ENCODE measurements at regions not wholly inside any gene's neighbourhood (a gene's known extent, or its start where the extent isn't known, plus 50 kb on each side); places are given as distances from the start of the nearest gene placed in this dataset.

GRCh38 chr19:31214086-31214485, 135.2 kb downstream of the TSHZ3 start:
- no peaks in the 10 kb centered on the region for H3K4me1 ChIP-seq (ENCODE audit: control insufficient read depth, insufficient read depth, low read length)
- H3K4me1 Mint-ChIP-seq, result peaks cover 7% of the 10 kb centered on the region
- H3K36me3 Mint-ChIP-seq (ENCODE audit: low read depth), result no peaks in the 10 kb centered on the region
- H3K9ac ChIP-seq (ENCODE audit: extremely low read depth, low read length, poor library complexity, severe bottlenecking), result no peak overlapping the region
- WGBS, 2 experiments (ENCODE audit: insufficient coverage in 1 of 2, insufficient read length in 1 of 2), result 93 to 97% methylated on average over 8 to 9 of the region's 9 CpGs
- no peak overlapping the region for H3K27ac Mint-ChIP-seq
- TF ChIP-seq, protein P1, sequence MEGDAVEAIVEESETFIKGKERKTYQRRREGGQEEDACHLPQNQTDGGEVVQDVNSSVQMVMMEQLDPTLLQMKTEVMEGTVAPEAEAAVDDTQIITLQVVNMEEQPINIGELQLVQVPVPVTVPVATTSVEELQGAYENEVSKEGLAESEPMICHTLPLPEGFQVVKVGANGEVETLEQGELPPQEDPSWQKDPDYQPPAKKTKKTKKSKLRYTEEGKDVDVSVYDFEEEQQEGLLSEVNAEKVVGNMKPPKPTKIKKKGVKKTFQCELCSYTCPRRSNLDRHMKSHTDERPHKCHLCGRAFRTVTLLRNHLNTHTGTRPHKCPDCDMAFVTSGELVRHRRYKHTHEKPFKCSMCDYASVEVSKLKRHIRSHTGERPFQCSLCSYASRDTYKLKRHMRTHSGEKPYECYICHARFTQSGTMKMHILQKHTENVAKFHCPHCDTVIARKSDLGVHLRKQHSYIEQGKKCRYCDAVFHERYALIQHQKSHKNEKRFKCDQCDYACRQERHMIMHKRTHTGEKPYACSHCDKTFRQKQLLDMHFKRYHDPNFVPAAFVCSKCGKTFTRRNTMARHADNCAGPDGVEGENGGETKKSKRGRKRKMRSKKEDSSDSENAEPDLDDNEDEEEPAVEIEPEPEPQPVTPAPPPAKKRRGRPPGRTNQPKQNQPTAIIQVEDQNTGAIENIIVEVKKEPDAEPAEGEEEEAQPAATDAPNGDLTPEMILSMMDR (conservative IDR thresholded peaks at IDR 0.05), result no peak
- DNase-seq, result no peak
- H3K9me3 ChIP-seq (ENCODE audit: control insufficient read depth, low read length), result no peaks in the 10 kb centered on the region
- H3K9me3 Mint-ChIP-seq, result no peaks in the 10 kb centered on the region
- peaks cover 3% of the 10 kb centered on the region for H3K27me3 Mint-ChIP-seq (ENCODE audit: insufficient read depth)
- H3K27ac ChIP-seq (ENCODE audit: low read depth, low read length), result no peak overlapping the region
- H3K36me3 ChIP-seq (ENCODE audit: control insufficient read depth, insufficient read depth, low read length), result no peaks in the 10 kb centered on the region
- no peak overlapping the region for H3K4me3 Mint-ChIP-seq
- H3K27me3 ChIP-seq (ENCODE audit: control insufficient read depth, insufficient read depth, low read length, poor library complexity, severe bottlenecking), result no peaks in the 10 kb centered on the region
- H3K4me3 ChIP-seq (ENCODE audit: low read length), result no peak overlapping the region

DNA sequence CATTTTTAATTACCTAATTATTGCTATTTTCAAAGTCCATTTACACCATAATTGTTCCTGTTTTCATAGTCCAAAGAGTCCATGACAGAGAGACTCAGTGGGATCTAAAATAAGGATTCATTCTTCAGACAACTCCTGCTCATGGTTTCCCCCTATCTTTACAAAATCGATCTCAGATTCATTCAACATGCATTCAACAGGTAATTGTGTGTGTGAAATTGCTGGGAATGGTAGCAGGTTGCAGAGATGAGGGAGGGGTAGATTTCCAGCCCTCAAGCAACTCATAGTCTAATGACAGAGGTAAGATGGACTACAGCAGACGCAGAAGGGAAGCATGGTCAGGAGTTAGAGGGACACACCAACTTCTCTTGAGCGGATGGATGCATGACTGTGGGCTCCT, 138.1 kb downstream of the TSHZ3 start:
- Mint-ChIP-seq H3K4me3 (no peak overlapping the region), H3K4me1 (peaks cover 7% of the 10 kb centered on the region), H3K27ac (no peak overlapping the region), H3K27me3 (ENCODE audit: insufficient read depth) (peaks cover 6% of the 10 kb centered on the region), H3K36me3 (ENCODE audit: low read depth) (no peaks in the 10 kb centered on the region), H3K9me3 (no peaks in the 10 kb centered on the region)
- Histone ChIP-seq H3K4me1 (ENCODE audit: control insufficient read depth, insufficient read depth, low read length) (no peaks in the 10 kb centered on the region), H3K4me3 (ENCODE audit: low read length) (no peak overlapping the region), H3K9me3 (ENCODE audit: control insufficient read depth, low read length) (no peaks in the 10 kb centered on the region), H3K27ac (ENCODE audit: low read depth, low read length) (no peak overlapping the region), H3K36me3 (ENCODE audit: control insufficient read depth, insufficient read depth, low read length) (no peaks in the 10 kb centered on the region), H3K9ac (ENCODE audit: extremely low read depth, low read length, poor library complexity, severe bottlenecking) (no peak overlapping the region), H3K27me3 (ENCODE audit: control insufficient read depth, insufficient read depth, low read length, poor library complexity, severe bottlenecking) (no peaks in the 10 kb centered on the region)
- DNase-seq, result no peak
- TF ChIP-seq, protein P1 (conservative IDR thresholded peaks at IDR 0.05), result no peak
- WGBS, 2 experiments (ENCODE audit: insufficient coverage in 1 of 2, insufficient read length in 1 of 2), result 90 to 100% methylated on average over 2 of the region's 3 CpGs

DNA sequence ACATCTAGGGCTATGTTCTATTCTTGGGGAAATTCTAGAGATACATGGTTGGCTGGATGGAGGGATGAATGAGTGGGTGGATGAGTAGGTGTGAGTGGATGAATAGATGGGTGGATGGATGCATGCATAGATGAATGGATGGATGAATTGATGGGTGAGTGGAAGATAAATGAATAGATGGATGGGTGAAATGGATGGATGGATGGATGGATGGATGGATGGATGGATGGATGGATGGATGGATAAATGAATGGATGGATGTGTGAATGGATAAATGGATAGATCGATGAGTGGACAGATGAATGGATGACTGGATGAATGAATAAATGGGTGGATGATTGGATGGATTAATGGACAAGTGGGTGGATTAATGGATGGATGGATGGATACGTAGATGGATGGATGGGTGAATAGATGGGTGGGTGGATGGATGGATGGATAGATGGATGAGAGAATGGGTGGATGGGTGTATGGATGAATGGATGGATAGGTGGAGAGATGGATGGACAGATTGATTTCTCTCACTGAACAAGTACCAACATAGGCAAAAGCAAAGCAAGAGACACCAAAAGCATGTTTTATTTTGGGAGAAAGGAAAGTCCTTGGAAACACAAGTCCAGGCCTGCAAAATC, 143.2 kb downstream of the TSHZ3 start:
- Histone ChIP-seq H3K4me3 (ENCODE audit: low read length) (no peak overlapping the region), H3K4me1 (ENCODE audit: control insufficient read depth, insufficient read depth, low read length) (no peaks in the 10 kb centered on the region), H3K9me3 (ENCODE audit: control insufficient read depth, low read length) (no peaks in the 10 kb centered on the region), H3K36me3 (ENCODE audit: control insufficient read depth, insufficient read depth, low read length) (no peaks in the 10 kb centered on the region), H3K27ac (ENCODE audit: low read depth, low read length) (no peak overlapping the region), H3K27me3 (ENCODE audit: control insufficient read depth, insufficient read depth, low read length, poor library complexity, severe bottlenecking) (peaks cover 28% of the 10 kb centered on the region), H3K9ac (ENCODE audit: extremely low read depth, low read length, poor library complexity, severe bottlenecking) (no peak overlapping the region)
- Mint-ChIP-seq H3K4me1 (no peaks in the 10 kb centered on the region), H3K27ac (no peak overlapping the region), H3K9me3 (no peaks in the 10 kb centered on the region), H3K4me3 (no peak overlapping the region), H3K36me3 (ENCODE audit: low read depth) (no peaks in the 10 kb centered on the region), H3K27me3 (ENCODE audit: insufficient read depth) (peaks cover 39% of the 10 kb centered on the region)
- DNase-seq, result no peak
- WGBS, 2 experiments (ENCODE audit: insufficient coverage in 1 of 2, insufficient read length in 1 of 2), result 85 to 86% methylated on average over 2 of the region's 2 CpGs
- TF ChIP-seq, protein P1 (conservative IDR thresholded peaks at IDR 0.05), result no peak

Measured in endodermal cell (in vitro differentiated cells).